ENCODE measurements at regions not wholly inside any gene's neighbourhood (a gene's known extent, or its start where the extent isn't known, plus 50 kb on each side); places are given as distances from the start of the nearest gene placed in this dataset.

- no peak for TF ChIP-seq POLR2AphosphoS5 (IDR thresholded peaks at IDR 0.05; ENCODE audit: insufficient read depth, low read depth, low read length)
- TF ChIP-seq CTCF (IDR thresholded peaks at IDR 0.05; ENCODE audit: extremely low read depth in 1 of 2, insufficient read depth in 1 of 2, low read depth in 1 of 2, low read length in 2 of 2), result no peak
- no peak for TF ChIP-seq POLR2A (IDR thresholded peaks at IDR 0.05; ENCODE audit: low read depth, low read length)
- TF ChIP-seq MAX (IDR thresholded peaks at IDR 0.05; ENCODE audit: insufficient read depth, insufficient read length), result no peak
- TF ChIP-seq GATA2 (IDR thresholded peaks at IDR 0.05; ENCODE audit: insufficient read depth, insufficient read length, low read depth, low read length), result no peak
- TF ChIP-seq EZH2 (IDR thresholded peaks at IDR 0.05; ENCODE audit: borderline replicate concordance, low read depth, low read length, severe bottlenecking), result no peak
These were observed 115.6 kb upstream of the KAZN start for GRCh38 chr1:14482784-14483450.
